RWPE2 (cell line): ENCODE measurements at regions not wholly inside any gene's neighbourhood (a gene's known extent, or its start where the extent isn't known, plus 50 kb on each side); places are given as distances from the start of the nearest gene placed in this dataset.

Experiments
- ATAC-seq: fragments of 200-7000 bp; cut with Tn5 transposase; 3 replicates; pipeline ENCODE4 v1.9.1; 2021; ENCODE audit warnings: low read depth
- DNase-seq: peaks from one replicate; pipeline ENCODE4 v3.0.0-alpha.2; 2020; ENCODE audit warnings: low spot score
- H3K27ac ChIP-seq: fragments of 450-650 bp; 2 replicates; pipeline ENCODE4 v1.5.1; 2017; ENCODE audit warnings: mild to moderate bottlenecking; ENCODE audit not compliant: poor library complexity, severe bottlenecking
- H3K27me3 ChIP-seq: fragments of 250-450 bp; sonication (Bioruptor Pico); 2 replicates; pipeline ENCODE4 v1.5.1; 2021; ENCODE audit warnings: mild to moderate bottlenecking, moderate library complexity; ENCODE audit not compliant: insufficient read depth, poor library complexity, severe bottlenecking
- H3K36me3 ChIP-seq: fragments of 250-450 bp; sonication (Bioruptor Pico); 2 replicates; pipeline ENCODE4 v1.5.1; 2020; ENCODE audit warnings: low read depth, mild to moderate bottlenecking, moderate library complexity
- H3K4me1 ChIP-seq: fragments of 250-450 bp; sonication (Bioruptor Pico); 2 replicates; pipeline ENCODE4 v1.5.1; 2021; ENCODE audit warnings: mild to moderate bottlenecking, moderate library complexity; ENCODE audit not compliant: insufficient read depth, poor library complexity, severe bottlenecking
- H3K4me3 ChIP-seq: fragments of 250-450 bp; sonication (Bioruptor Pico); 2 replicates; pipeline ENCODE4 v1.5.1; 2021; ENCODE audit warnings: mild to moderate bottlenecking, moderate library complexity; ENCODE audit not compliant: severe bottlenecking
- H3K9me3 ChIP-seq: fragments of 250-450 bp; sonication (Bioruptor Pico); 2 replicates; pipeline ENCODE4 v1.5.1; 2021; ENCODE audit warnings: mild to moderate bottlenecking, moderate library complexity; ENCODE audit not compliant: severe bottlenecking
- CTCF ChIP-seq: fragments of 450-650 bp; IDR thresholded peaks from one replicate; pipeline ENCODE4 v1.5.1; 2017; ENCODE audit warnings: mild to moderate bottlenecking, moderate library complexity; ENCODE audit not compliant: poor library complexity, severe bottlenecking

DNA sequence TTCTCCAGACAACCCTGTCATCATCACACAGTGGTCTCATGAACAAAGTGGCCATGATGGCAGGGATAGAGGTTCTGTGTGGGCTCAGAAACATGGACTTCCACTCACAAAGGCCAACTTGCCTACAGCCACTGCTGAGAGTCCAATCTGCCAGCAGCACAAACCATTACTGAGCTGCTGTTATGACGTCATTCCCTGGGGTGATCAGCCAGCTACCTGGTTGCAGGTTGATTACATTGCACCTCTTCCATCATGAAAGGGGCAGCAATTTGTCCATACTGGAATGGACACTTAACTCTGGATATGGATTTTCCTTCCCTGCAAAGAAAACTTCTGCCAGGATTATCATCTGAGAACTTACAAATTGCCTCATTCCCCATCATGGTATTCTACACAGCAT is 1275.9 kb downstream of the TYW1 start:
- no peak for ATAC-seq

DNA sequence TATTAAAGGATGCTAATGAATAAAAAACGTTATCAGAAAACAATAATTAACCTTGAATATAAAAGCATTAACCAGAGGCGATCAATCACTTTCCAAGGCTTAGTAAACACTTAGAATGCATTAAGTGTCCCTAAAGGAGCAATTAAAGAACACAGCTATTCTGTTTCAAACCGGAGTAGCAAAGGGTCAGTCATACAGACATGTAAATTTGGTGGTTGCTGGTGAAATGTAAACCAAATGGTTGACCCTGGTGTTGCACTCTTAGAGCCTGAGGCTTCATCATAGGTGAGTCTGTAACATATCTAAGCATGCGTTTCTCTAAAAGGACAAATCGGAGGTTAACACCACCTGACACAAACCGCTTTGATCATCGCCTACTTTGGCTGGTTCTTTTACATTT is 1280.1 kb downstream of the TYW1 start:
- ATAC-seq (no peak), DNase-seq (no peak)
- no peak overlapping the region for H3K27ac ChIP-seq
- no peak for TF ChIP-seq CTCF
- H3K4me1 ChIP-seq = no peaks in the 10 kb centered on the region
- H3K4me3 ChIP-seq = no peak overlapping the region
- no peaks in the 10 kb centered on the region for H3K36me3 ChIP-seq
- no peaks in the 10 kb centered on the region for H3K27me3 ChIP-seq
- no peaks in the 10 kb centered on the region for H3K9me3 ChIP-seq

More for the DNA sequence above, 1275.9 kb downstream of the TYW1 start:
- Histone ChIP-seq H3K4me1 (no peaks in the 10 kb centered on the region), H3K4me3 (no peak overlapping the region), H3K9me3 (no peaks in the 10 kb centered on the region), H3K36me3 (no peaks in the 10 kb centered on the region), H3K27ac (no peak overlapping the region), H3K27me3 (no peaks in the 10 kb centered on the region)
- no peak for TF ChIP-seq CTCF
- DNase-seq = no peak

- no peaks in the 10 kb centered on the region for H3K36me3 ChIP-seq
- no peak overlapping the region for H3K27ac ChIP-seq
- TF ChIP-seq CTCF = no peak
- no peak for DNase-seq
- no peaks in the 10 kb centered on the region for H3K27me3 ChIP-seq
- no peaks in the 10 kb centered on the region for H3K4me1 ChIP-seq
- H3K4me3 ChIP-seq = no peak overlapping the region
- no peaks in the 10 kb centered on the region for H3K9me3 ChIP-seq
- ATAC-seq = no peak
Observed at GRCh38 chr7:68279827-68280400, 1283.3 kb downstream of the TYW1 start.

DNA sequence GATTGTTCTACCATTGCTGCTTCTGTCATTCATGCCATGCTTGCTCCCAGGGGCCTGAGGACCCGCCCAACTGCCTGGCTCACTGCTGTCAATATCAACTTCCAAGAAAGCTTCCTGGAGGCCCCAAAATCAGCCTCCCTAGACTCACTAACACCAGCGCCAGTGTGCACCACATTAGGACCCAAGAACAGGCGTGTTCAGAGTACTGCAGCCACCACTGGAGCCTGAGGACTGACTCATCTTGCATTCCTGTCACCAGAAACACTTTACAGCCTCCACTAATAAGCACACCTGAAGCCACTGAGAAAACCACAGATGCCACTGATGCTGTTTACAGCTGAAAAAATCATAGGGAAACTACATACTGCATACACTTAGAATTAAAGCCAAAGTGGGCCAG is 1284.3 kb downstream of the TYW1 start:
- no peak for ATAC-seq

More for the DNA sequence above, 1284.3 kb downstream of the TYW1 start:
- Histone ChIP-seq H3K4me3 (no peak overlapping the region), H3K36me3 (no peaks in the 10 kb centered on the region), H3K27ac (no peak overlapping the region), H3K4me1 (no peaks in the 10 kb centered on the region), H3K27me3 (no peaks in the 10 kb centered on the region), H3K9me3 (no peaks in the 10 kb centered on the region)
- no peak for DNase-seq
- no peak for TF ChIP-seq CTCF
